DMS79 treated with DMSO at 0.1 percent for 48 hours (cell line): ENCODE measurements at regions not wholly inside any gene's neighbourhood (a gene's known extent, or its start where the extent isn't known, plus 50 kb on each side); places are given as distances from the start of the nearest gene placed in this dataset.
"Not testable (repeated sequence)": the region's sequence is repeated elsewhere in the genome, so short reads cannot be mapped to it uniquely, and the experiment has no call there.

ENCODE experiments used
- DNase-seq: peaks from one replicate; lab custom pipeline; 2025; lab: John Stamatoyannopoulos, UW

GRCh38 chr15:31219221-31219620 lies 107.4 kb upstream of the KLF13 start:
- no peak for DNase-seq

DNA sequence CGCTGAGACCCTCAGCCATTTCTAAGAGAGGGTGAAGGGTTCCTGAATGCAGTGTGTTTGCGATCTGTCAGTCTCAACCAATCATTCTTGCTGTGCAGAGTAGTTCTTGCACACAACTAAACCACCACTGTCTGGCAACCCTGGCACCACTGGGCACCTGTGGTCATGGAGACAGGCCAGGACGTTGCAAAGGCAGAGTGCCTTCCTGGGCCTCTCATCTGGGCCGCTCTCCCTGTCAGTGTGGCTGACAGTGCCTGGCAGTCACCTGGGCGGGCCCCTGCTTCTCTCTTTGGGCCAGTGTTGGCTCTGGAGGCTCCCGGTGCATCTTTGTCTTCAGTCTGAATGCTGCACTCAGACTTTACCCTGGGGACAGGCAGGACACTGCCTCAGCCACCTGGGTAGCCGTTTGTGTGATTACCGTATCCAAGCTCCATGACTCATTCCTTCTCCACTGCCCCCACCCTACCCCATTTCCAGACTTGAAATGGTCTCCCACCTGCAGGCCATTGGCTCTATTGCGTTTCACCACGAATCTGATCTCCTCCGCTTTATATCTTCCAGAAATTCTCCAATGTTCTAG lies 104.6 kb upstream of the KLF13 start:
- no peak for DNase-seq

GRCh38 chr15:31222773-31223341 lies 103.8 kb upstream of the KLF13 start:
- peak; percentile 73 for DNase-seq

DNA sequence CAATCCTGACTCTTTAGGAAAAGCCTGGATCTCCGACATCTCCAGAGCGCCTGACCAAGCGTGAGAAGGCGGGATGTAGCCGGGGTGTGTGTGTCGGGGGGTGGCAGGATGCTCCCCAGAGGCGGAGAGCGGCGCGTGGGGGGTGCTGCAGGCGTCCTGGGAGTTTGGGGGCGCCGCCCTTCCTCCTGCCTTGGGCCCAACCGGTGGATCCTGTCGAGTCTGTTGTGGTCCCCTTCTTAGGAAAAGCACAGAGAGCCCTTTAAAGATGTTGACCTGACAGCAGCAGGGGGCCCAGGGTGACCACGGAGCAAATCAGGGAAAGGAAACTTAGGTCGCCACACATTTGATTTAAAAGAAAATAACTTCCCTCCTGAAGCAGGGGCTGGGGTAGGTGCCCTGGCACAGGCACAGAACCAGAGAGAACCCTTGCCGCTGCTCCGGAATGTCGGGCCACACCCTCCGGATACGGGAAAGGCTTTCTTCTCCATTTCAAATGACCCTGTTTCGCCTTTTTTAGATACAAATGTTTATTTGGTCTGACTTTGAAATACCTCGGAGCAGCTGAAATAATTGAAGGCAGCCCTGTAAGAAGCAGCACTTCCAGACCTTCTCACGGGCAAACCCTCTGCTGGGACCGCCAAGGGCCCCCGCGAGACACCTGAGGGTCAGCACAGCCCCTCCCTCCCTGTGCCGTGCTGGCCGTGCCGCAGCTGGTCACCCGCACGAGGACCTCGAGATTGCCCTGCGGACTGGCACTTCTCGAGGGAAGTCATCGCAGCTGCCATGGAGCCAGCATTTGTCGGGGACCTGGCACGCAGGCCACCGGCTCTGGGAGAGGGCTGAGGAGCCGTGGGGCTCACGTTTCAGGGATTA lies 102.9 kb upstream of the KLF13 start:
- peak; percentile 3 for DNase-seq

- DNase-seq = not testable (repeated sequence)
These were observed 102.0 kb upstream of the KLF13 start for GRCh38 chr15:31224661-31225060.

GRCh38 chr15:31225356-31225955 lies 101.2 kb upstream of the KLF13 start:
- no peak for DNase-seq

DNA sequence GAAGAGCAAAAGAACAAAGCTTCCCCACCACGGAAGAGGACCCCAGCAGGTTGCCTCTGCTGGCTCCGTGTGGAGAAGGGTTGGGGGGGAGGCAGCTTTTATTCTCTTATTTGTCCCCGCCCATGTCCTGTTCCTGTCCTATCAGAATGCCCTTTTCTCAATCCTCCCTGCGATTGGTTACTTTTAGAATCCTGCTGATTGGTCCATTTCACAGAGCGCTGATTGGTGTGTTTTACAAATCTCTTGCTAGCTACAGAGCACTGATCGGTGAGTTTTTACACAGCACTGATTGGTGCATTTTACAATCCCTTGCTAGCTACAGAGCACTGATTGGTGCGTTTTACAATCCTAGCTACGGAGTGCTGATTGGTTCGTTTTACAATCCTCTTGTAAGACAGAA lies 100.6 kb upstream of the KLF13 start:
- no peak for DNase-seq

- DNase-seq = no peak
These were observed 99.4 kb upstream of the KLF13 start for GRCh38 chr15:31227235-31227634.

DNA sequence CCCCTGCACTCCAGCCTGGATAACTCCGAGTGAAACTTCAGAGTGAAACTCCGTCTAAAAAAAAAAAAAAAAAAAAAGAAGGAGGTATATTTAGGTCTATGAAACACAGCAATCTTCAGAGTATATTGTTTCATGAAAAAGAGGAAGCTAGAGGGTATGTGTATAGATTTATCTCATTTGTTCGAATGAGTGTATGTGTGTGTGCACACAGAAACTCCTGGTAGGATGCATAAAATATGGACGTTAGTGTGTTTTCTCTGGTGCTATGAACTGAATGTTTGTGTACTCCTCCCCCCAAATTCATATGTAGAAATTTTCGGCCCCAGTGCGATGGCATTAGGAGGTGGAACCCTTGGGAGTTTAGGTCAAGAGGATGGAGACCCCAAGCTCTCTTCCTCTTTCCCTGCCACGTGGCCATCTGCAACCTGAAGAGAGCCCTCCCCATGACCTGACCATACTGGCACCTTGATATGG lies 98.6 kb upstream of the KLF13 start:
- DNase-seq = no peak

DNA sequence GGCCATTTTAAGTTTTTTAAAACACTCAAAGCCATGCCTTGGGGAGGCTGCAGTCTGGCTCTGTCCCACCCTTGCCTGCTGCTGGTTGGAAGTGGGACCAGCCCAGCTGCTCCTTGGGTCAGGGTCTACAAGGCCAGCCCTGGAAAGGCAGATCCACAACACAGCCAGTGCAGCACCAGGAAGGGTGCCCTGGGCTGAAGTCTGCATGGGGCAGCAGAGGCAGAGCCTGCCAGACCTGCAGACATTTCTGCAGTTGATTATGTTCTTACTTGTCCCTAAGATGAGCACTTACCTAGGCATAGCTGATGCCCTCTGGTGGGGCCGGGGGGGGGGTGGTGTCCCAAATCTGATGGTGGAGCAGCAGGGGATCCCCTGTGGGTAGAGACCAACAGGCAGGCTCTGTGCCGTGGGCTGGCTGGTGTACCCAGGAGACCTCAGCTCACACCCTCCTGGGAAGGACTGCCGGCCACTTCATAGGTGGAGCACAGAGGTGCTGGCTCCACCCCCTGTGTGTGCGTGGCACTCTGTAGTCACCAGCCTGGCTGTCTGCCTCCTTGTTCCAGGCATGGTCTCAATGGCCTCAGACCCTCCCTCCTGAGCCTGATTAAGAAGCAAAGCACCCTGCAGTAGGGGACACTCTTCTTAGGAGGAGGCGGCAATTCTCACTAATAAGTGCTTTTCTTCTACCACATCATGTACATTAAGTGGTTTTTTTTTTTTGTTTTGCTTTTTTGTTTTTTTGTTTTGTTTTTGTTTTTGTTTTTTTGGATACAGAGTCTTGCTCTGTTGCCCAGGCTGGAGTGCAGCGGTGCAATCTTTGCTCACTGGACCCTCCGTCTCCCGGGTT lies 97.4 kb upstream of the KLF13 start:
- DNase-seq = no peak

- DNase-seq = peak; percentile 26
These were observed 95.8 kb upstream of the KLF13 start for GRCh38 chr15:31230630-31231485.

- no peak for DNase-seq
These were observed 91.8 kb upstream of the KLF13 start for GRCh38 chr15:31234815-31235214.

DNA sequence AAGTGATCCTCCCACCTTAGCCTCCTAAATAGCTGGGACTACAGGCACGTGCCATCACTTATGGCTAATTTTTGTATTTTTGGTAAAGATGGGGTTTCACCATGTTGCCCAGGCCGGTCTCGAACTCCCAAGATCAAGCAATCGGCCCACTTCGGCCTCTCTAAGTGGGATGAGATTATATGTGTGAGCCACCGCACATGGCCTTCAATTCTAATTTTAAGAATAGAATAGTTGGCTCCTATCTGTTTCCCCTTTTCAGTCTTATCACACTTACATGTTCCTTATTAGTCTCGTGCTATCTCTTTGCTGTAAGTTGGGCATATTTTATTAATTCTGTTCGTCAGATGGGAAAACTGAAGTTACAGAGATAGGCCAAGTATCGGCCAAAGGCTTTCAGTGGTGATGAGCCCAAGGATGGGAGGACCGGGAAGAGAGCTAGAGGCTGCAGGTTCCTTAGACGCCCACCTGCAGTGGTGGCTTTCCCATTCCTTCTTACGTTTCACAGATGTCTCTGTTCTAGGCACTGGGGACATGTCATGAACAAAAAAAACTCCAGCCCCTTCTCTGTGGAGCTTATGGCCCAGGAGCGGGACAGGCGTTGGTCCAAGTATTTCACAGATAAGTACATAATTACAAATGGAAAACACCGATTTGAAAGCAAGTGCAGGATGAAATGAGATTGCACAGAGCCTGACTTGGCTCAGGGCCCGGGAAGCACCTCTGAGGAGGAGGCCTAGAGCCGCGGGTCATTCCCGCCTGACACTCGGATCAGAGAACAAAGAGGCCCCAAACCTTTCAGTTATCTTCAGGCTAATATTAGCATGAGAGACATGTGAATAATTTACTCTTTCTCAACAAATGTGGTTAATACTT lies 91.1 kb upstream of the KLF13 start:
- DNase-seq = peak; percentile 73

GRCh38 chr15:31236184-31237042 lies 90.2 kb upstream of the KLF13 start:
- DNase-seq = peak; percentile 39

DNA sequence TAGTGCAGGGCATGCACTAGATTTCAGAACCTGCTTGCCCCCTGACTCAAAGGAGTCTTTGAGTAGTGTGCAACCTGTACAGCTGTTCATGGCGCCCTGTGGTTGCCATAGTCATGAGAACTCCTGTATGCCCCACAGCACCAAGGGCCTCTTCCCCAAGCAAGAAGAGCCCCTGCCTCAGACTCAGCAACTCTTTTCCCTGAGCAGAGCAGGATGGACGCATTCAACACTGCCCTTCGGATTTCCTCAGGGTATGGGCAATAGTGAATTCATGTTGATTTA lies 89.7 kb upstream of the KLF13 start:
- DNase-seq = no peak

DNA sequence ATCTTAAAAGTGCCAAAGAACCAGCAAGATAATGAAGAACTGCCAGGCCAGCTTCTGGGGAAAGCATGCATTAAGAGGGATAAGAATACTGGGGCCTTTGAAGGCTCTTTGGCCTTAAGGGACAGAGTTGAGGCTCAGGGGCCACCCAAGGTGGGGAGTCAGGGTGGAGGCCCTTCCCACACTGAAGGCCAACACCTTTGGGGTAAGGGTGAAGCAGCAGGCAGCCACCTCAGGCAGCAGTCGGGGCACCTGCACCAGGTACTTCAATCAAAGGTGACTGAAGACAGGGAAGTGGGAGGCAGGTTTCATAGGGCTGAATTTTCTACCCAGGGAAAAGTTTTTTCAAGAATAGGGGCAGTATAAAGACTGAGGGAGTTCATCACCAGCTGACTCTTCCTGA lies 87.7 kb upstream of the KLF13 start:
- DNase-seq = no peak

GRCh38 chr15:31239409-31239808 lies 87.2 kb upstream of the KLF13 start:
- DNase-seq = no peak

DNA sequence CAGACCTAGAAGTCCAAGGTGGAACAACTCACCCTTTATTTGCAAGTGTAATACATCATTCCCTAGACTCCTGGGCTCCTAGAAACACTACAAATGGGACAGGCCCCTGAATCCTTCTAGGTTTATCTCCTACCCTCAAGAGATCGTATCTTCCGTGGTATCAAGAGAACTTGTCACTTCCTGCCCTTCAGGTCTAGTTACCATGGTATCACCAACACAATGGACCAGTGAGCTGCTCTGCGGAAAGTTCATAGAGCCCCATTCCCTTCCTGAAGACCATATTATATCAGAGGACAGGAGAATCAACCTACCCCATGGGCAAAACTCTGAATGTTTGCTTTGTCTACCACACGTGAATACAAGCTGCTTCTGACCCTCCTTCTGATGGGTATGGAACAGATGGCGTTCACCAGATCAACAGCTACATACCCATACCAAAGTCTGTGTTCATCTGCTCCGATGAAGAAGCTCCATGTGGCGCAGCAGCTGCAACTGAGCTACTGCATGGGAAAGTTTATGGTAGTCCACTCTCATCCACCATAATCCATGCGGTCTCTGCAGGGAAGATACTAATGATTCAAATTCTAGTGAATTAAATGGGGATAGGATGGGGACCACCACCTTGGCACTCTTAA lies 84.6 kb upstream of the KLF13 start:
- no peak for DNase-seq

DNA sequence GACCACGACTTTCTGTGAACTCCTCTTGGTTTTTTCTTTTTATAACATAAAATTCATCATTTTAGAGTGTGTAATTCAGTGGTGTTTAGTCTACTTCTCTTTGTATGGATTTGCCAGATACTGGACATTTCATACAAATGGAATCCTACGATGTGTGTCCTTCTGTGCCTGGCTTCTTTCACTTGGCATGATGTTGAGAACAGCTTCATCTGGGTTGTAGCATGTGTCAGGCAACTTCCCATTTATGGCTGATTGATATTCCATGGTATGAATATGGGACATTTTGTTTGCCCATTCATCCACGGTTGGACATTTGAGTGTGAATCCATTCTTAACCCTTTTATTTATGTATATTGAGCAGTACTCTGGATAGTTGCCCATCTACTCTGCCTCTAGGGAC lies 82.7 kb upstream of the KLF13 start:
- no peak for DNase-seq
